SK-N-SH (cell line): ENCODE measurements at regions not wholly inside any gene's neighbourhood (a gene's known extent, or its start where the extent isn't known, plus 50 kb on each side); places are given as distances from the start of the nearest gene placed in this dataset.
"Not testable (repeated sequence)": the region's sequence is repeated elsewhere in the genome, so short reads cannot be mapped to it uniquely, and the experiment has no call there.

Experiments
- CTCF ChIA-PET: fragments of 300-600, 350-600 bp; formaldehyde crosslinking; extraction: SDS; loops from one replicate; lab custom pipeline; 2021; lab: Yijun Ruan, JAX
- POLR2A ChIA-PET: fragments of 350-600 bp; sonication (Branson Sonifier 250); formaldehyde crosslinking; extraction: SDS; loops from one replicate; lab custom pipeline; 2020; ENCODE audit warnings: antibody characterized with exemption, inconsistent platforms; lab: Yijun Ruan, JAX
- DNase-seq: peaks from one replicate; pipeline ENCODE4 v3.0.0; 2012
- H2AFZ ChIP-seq: fragments of 200-600 bp; sonication (generic); 2 replicates; pipeline ENCODE4 v1.8.1; 2016; ENCODE audit warnings: antibody characterized with exemption, mild to moderate bottlenecking, low read depth
- H3F3A ChIP-seq: fragments of 200-600 bp; sonication (generic); replicated peaks from 2 replicates; pipeline ENCODE3; 2016; ENCODE audit warnings: antibody characterized with exemption, mild to moderate bottlenecking; ENCODE audit not compliant: insufficient read depth
- H3K27ac ChIP-seq, 2 experiments: fragments of 200-500 bp in 1 of 2; fragments of 200-600 bp in 1 of 2; sonication (Bioruptor generic) in 1 of 2; sonication (generic), shearing (Covaris generic) in 1 of 2; 2 replicates each; pipeline versions ENCODE4 v1.5.1 to v1.6.1; 2014 to 2016; ENCODE audit warnings: low read depth in 2 of 2, inconsistent platforms in 1 of 2, low read length in 1 of 2, mild to moderate bottlenecking in 1 of 2, mixed read lengths in 1 of 2
- H3K27me3 ChIP-seq: fragments of 200-600 bp; sonication (generic), shearing (Covaris generic); 2 replicates; pipeline ENCODE4 v1.6.1; 2016; ENCODE audit warnings: mixed run types; ENCODE audit not compliant: insufficient read depth
- H3K36me3 ChIP-seq, 2 experiments: fragments of 200-500 bp in 1 of 2; fragments of 200-600 bp in 1 of 2; sonication (Bioruptor generic) in 1 of 2; sonication (generic) in 1 of 2; replicated peaks in 1 of 2; 2 replicates each; pipeline versions ENCODE3 to v1.5.1; 2014 to 2016; ENCODE audit warnings: low read length in 1 of 2, mild to moderate bottlenecking in 1 of 2; ENCODE audit not compliant: insufficient read depth in 2 of 2, control insufficient read depth in 1 of 2
- H3K4me1 ChIP-seq, 2 experiments: fragments of 200-500 bp in 1 of 2; fragments of 200-600 bp in 1 of 2; sonication (Bioruptor generic) in 1 of 2; sonication (generic), shearing (Covaris generic) in 1 of 2; 2 replicates each; pipeline versions ENCODE4 v1.5.1 to v1.6.1; 2014 to 2016; ENCODE audit warnings: low read depth in 1 of 2, low read length in 1 of 2, mixed run types in 1 of 2; ENCODE audit not compliant: insufficient read depth in 2 of 2, control insufficient read depth in 1 of 2
- H3K4me2 ChIP-seq: fragments of 200-600 bp; sonication (generic), shearing (Covaris generic); 2 replicates; pipeline ENCODE4 v1.6.1; 2017; ENCODE audit warnings: mixed run types
- H3K4me3 ChIP-seq, 2 experiments: fragments of 200-500 bp in 1 of 2; fragments of 200-600 bp in 1 of 2; sonication (Bioruptor generic) in 1 of 2; sonication (generic), shearing (Covaris generic) in 1 of 2; 2 replicates each; pipeline versions ENCODE4 v1.5.1 to v1.8.1; 2014 to 2016; ENCODE audit warnings: low read depth in 2 of 2, inconsistent platforms in 1 of 2, low read length in 1 of 2, mild to moderate bottlenecking in 1 of 2, mixed read lengths in 1 of 2, moderate library complexity in 1 of 2
- H3K79me2 ChIP-seq: fragments of 200-600 bp; sonication (generic); 2 replicates; pipeline ENCODE4 v1.8.1; 2017; ENCODE audit warnings: mild to moderate bottlenecking; ENCODE audit not compliant: insufficient read depth
- H3K9ac ChIP-seq: fragments of 200-600 bp; sonication (generic); 2 replicates; pipeline ENCODE4 v1.6.1; 2017; ENCODE audit warnings: mixed run types
- H3K9me2 ChIP-seq: fragments of 200-600 bp; sonication (generic); 2 replicates; pipeline ENCODE4 v1.6.1; 2017; ENCODE audit warnings: mixed run types
- H3K9me3 ChIP-seq: fragments of 200-600 bp; sonication (generic); 2 replicates; pipeline ENCODE4 v1.6.1; 2017; ENCODE audit warnings: mixed run types, mild to moderate bottlenecking, moderate library complexity
- H4K20me1 ChIP-seq: fragments of 200-600 bp; sonication (generic); 2 replicates; pipeline ENCODE4 v1.6.1; 2017; ENCODE audit warnings: mild to moderate bottlenecking, mixed run types; ENCODE audit not compliant: insufficient read depth
- CHD2 ChIP-seq: fragments of 150-350 bp; IDR thresholded peaks from 2 replicates; pipeline ENCODE4 v1.6.1; 2018; ENCODE audit warnings: low read length; ENCODE audit not compliant: partially characterized antibody
- EP300 ChIP-seq, 2 experiments: IDR thresholded peaks; 2 replicates each; pipeline versions ENCODE4 v1.4.0 to v1.6.1; 2012; ENCODE audit warnings: borderline replicate concordance in 1 of 2, low read depth in 1 of 2, low read length in 1 of 2
- EZH2phosphoT487 ChIP-seq: fragments of 200-600 bp; sonication (generic); IDR thresholded peaks from 2 replicates; pipeline ENCODE4 v1.6.1; 2017; ENCODE audit warnings: low read depth, mixed run types, mild to moderate bottlenecking, antibody characterized with exemption, moderate library complexity, borderline replicate concordance
- GABPA ChIP-seq: IDR thresholded peaks from 2 replicates; pipeline ENCODE4 v1.4.0; 2012; ENCODE audit warnings: low read depth, mild to moderate bottlenecking
- GATA2 ChIP-seq: sonication (generic); formaldehyde crosslinking; IDR thresholded peaks from 2 replicates; pipeline ENCODE4 v1.5.0; 2020; ENCODE audit warnings: mild to moderate bottlenecking, missing genetic modification reagents
- JUND ChIP-seq: IDR thresholded peaks from 2 replicates; pipeline ENCODE4 v1.4.0; 2012
- NRF1 ChIP-seq: IDR thresholded peaks from 2 replicates; pipeline ENCODE4 v1.6.1; 2012; ENCODE audit warnings: low read depth, mild to moderate bottlenecking, low read length
- PBX3 ChIP-seq: IDR thresholded peaks from 2 replicates; pipeline ENCODE4; 2012
- RAD21 ChIP-seq: IDR thresholded peaks from 2 replicates; pipeline ENCODE4 v1.6.1; 2012; ENCODE audit warnings: mild to moderate bottlenecking, low read length
- RCOR1 ChIP-seq: fragments of 150-350 bp; IDR thresholded peaks from 2 replicates; pipeline ENCODE4 v1.6.1; 2017; ENCODE audit warnings: antibody characterized with exemption, low read length
- SMC3 ChIP-seq: IDR thresholded peaks from 2 replicates; pipeline ENCODE4 v1.6.1; 2012; ENCODE audit warnings: low read depth, low read length, improper control_type of control experiment
- TEAD4 ChIP-seq: IDR thresholded peaks from 2 replicates; pipeline ENCODE4 v1.4.0; 2012; ENCODE audit warnings: mild to moderate bottlenecking, borderline replicate concordance; ENCODE audit not compliant: insufficient read depth
- USF1 ChIP-seq: IDR thresholded peaks from 2 replicates; pipeline ENCODE4 v1.4.0; 2012; ENCODE audit warnings: low read depth, borderline replicate concordance
- USF2 ChIP-seq: fragments of 150-350 bp; IDR thresholded peaks from 2 replicates; pipeline ENCODE4 v1.6.1; 2017; ENCODE audit warnings: antibody characterized with exemption, low read length, low read depth, borderline replicate concordance
- WGBS: methylation state at CpG from one replicate; pipeline ENCODE4 v1.1.6; 2017; ENCODE audit warnings: low lambda C conversion rate; 5-methylcytosine and 5-hydroxymethylcytosine counted together

- ChIA-PET POLR2A (no interaction called here), CTCF (interaction anchor here (1.2 kb wide), 1 partner anchor 18 kb away, joined by 4 read pairs; no protein-coding TSS in a partner anchor)
- Histone ChIP-seq H4K20me1 (no peaks in the 10 kb centered on the region), H3K27ac (no peak overlapping the region), H3K9me3 (no peaks in the 10 kb centered on the region), H3K4me3 (no peak overlapping the region), H3K9me2 (no peaks in the 10 kb centered on the region), H3K4me2 (no peak overlapping the region), H3K4me1 (no peaks in the 10 kb centered on the region), H3K36me3 (no peaks in the 10 kb centered on the region), H3K27me3 (no peaks in the 10 kb centered on the region), H2AFZ (no peak overlapping the region), H3K9ac (no peak overlapping the region), H3F3A (no peaks in the 10 kb centered on the region), H3K79me2 (no peaks in the 10 kb centered on the region)
- TF ChIP-seq USF2 (no peak), JUND (no peak), EZH2phosphoT487 (no peak), RCOR1 (no peak), SMC3 (no peak), RAD21 (no peak), PBX3 (no peak), TEAD4 (no peak), GABPA (no peak), USF1 (no peak)
- 21% methylated on average over 1 of the region's 1 CpG for WGBS
- DNase-seq, result no peak
Measured at GRCh38 chr7:69311489-69311888, 286.8 kb upstream of the AUTS2 start.

GRCh38 chr7:69313852-69314251, 284.4 kb upstream of the AUTS2 start:
- H4K20me1 ChIP-seq, H3K9me2 ChIP-seq, POLR2A ChIA-PET, H3K9ac ChIP-seq, H3F3A ChIP-seq, H3K79me2 ChIP-seq, H3K36me3 ChIP-seq, H3K27me3 ChIP-seq, H3K4me3 ChIP-seq, DNase-seq, H3K9me3 ChIP-seq, H3K4me1 ChIP-seq, H3K27ac ChIP-seq, H3K4me2 ChIP-seq, H2AFZ ChIP-seq: not testable (repeated sequence)
- WGBS, result 48% methylated on average over 4 of the region's 4 CpGs
- CTCF ChIA-PET, result interaction anchor here (1.5 kb wide), 1 partner anchor 24 kb away, joined by 3 read pairs; no protein-coding TSS in a partner anchor

- Histone ChIP-seq H3K4me2 (no peak overlapping the region), H3K36me3 (no peaks in the 10 kb centered on the region), H3K9me2 (no peaks in the 10 kb centered on the region), H3K9ac (no peak overlapping the region), H3K79me2 (no peaks in the 10 kb centered on the region), H3K4me3 (no peak overlapping the region), H4K20me1 (no peaks in the 10 kb centered on the region), H3K9me3 (no peaks in the 10 kb centered on the region), H3K27me3 (no peaks in the 10 kb centered on the region), H3K27ac (no peak overlapping the region), H3F3A (no peaks in the 10 kb centered on the region), H2AFZ (no peak overlapping the region), H3K4me1 (peaks cover 0 to 6% of the 10 kb centered on the region in 2 experiments; a peak in 1 of 4 replicates)
- ChIA-PET POLR2A (interaction anchor here (0.6 kb wide), 1 partner anchor 1418 kb away, joined by 3 read pairs; no protein-coding TSS in a partner anchor), CTCF (interaction anchor here (0.8 kb wide), 1 partner anchor 26 kb away, joined by 3 read pairs; no protein-coding TSS in a partner anchor)
- TF ChIP-seq CHD2, result no peak
- no peak for TF ChIP-seq NRF1
- TF ChIP-seq RAD21, result 0 out of 2 replicates have a peak, but pooled peaks have one; percentile 5
- TF ChIP-seq GATA2 (CRISPR knock-in tag), result peak; percentile 81
- peak in 1 of 2 experiments; percentile 36; a peak in 1 of 4 replicates for TF ChIP-seq EP300 (IDR thresholded peaks at IDR 0.05; ENCODE audit: borderline replicate concordance in 1 of 2, low read depth in 1 of 2, low read length in 1 of 2)
- WGBS, result 23% methylated on average over 10 of the region's 10 CpGs
- peak; percentile 59 for DNase-seq
Measured at GRCh38 chr7:69318794-69319193, 279.5 kb upstream of the AUTS2 start.
